PC-3 (cell line): ENCODE measurements at regions not wholly inside any gene's neighbourhood (a gene's known extent, or its start where the extent isn't known, plus 50 kb on each side); places are given as distances from the start of the nearest gene placed in this dataset.

ENCODE experiments used
- ATAC-seq: fragments of 200-7000 bp; cut with Tn5 transposase; 2 replicates; pipeline ENCODE4 v1.9.1; 2020; ENCODE audit warnings: mild to moderate bottlenecking, moderate library complexity
- BruUV-seq: library from RNA; stranded (reverse); fragments of 400-500 nt; replicated peaks from 2 replicates; lab custom pipeline; 2021; lab: Mats Ljungman, UMichigan
- CTCF ChIA-PET: fragments of 300-600 bp; sonication (Branson Sonifier 250); formaldehyde crosslinking; loops from one replicate; lab custom pipeline; 2022; ENCODE audit warnings: antibody characterized with exemption; lab: Charles Lee
- POLR2A ChIA-PET: fragments of 300-600 bp; sonication (Branson Sonifier 250); formaldehyde crosslinking; loops from one replicate; lab custom pipeline; 2022; ENCODE audit warnings: antibody characterized with exemption; ENCODE audit not compliant: unreplicated experiment; lab: Charles Lee
- DNase-seq: peaks from one replicate; pipeline ENCODE4 v3.0.0-alpha.2; 2015
- H2AFZ ChIP-seq: fragments of 300-600 bp; sonication (generic); 2 replicates; pipeline ENCODE4 v1.6.0; 2016; ENCODE audit warnings: antibody characterized with exemption, low read length
- H3F3A ChIP-seq: fragments of 300-600 bp; sonication (generic); one replicate; pipeline ENCODE4 v1.6.0; 2017; ENCODE audit warnings: antibody characterized with exemption, low read length, control low read depth, mild to moderate bottlenecking; ENCODE audit not compliant: unreplicated experiment
- H3K27ac ChIP-seq: fragments of 300-600 bp; sonication (generic); 2 replicates; pipeline ENCODE4 v1.5.1; 2016; ENCODE audit warnings: mild to moderate bottlenecking, low read length
- H3K27me3 ChIP-seq: fragments of 300-600 bp; sonication (generic); 2 replicates; pipeline ENCODE4 v1.6.1; 2016; ENCODE audit warnings: low read length, mixed read lengths
- H3K36me3 ChIP-seq: fragments of 300-600 bp; sonication (generic); 2 replicates; pipeline ENCODE4 v1.6.1; 2016; ENCODE audit warnings: low read depth, mixed run types, low read length, mixed read lengths
- H3K4me1 ChIP-seq: fragments of 300-600 bp; sonication (generic); 2 replicates; pipeline ENCODE4 v1.5.1; 2016; ENCODE audit warnings: low read length; ENCODE audit not compliant: insufficient read depth
- H3K4me2 ChIP-seq: fragments of 300-600 bp; sonication (generic); 2 replicates; pipeline ENCODE4 v1.6.0; 2016; ENCODE audit warnings: low read length
- H3K4me3 ChIP-seq: fragments of 300-600 bp; sonication (generic); 2 replicates; pipeline ENCODE4 v1.5.1; 2016; ENCODE audit warnings: mild to moderate bottlenecking, low read length, mixed read lengths
- H3K79me2 ChIP-seq: fragments of 300-600 bp; sonication (generic); 2 replicates; pipeline ENCODE4 v1.6.1; 2017; ENCODE audit warnings: low read length, mixed read lengths
- H3K9ac ChIP-seq: fragments of 300-600 bp; sonication (generic); 2 replicates; pipeline ENCODE4 v1.6.0; 2016; ENCODE audit warnings: mild to moderate bottlenecking, low read length
- H3K9me2 ChIP-seq: fragments of 300-600 bp; sonication (generic); replicated peaks from 2 replicates; pipeline ENCODE4 v1.6.1; 2016; ENCODE audit warnings: mixed run types, low read length, mixed read lengths
- H3K9me3 ChIP-seq: fragments of 300-600 bp; sonication (generic); 2 replicates; pipeline ENCODE4 v1.6.1; 2016; ENCODE audit warnings: low read length, mixed read lengths
- H4K20me1 ChIP-seq: fragments of 300-600 bp; sonication (generic); 2 replicates; pipeline ENCODE4 v1.6.1; 2016; ENCODE audit warnings: low read length, mixed read lengths
- EZH2 ChIP-seq: fragments of 300-600 bp; sonication (generic); IDR thresholded peaks from one replicate; pipeline ENCODE4 v1.6.1; 2017; ENCODE audit warnings: antibody characterized with exemption, mild to moderate bottlenecking, low read length; ENCODE audit not compliant: unreplicated experiment
- EZH2phosphoT487 ChIP-seq: fragments of 300-600 bp; sonication (generic); IDR thresholded peaks from 2 replicates; pipeline ENCODE4 v1.6.1; 2018; ENCODE audit warnings: mild to moderate bottlenecking, antibody characterized with exemption, low read length, borderline replicate concordance
- intact Hi-C: fragments of 100-400 bp; cut with micrococcal nuclease; formaldehyde crosslinking; loops from 2 replicates; pipeline ENCODE4 v1.9.0; 2023
- TF ChIP-seq, protein P1 (sequence below): fragments of 300-600 bp; sonication (generic); conservative IDR thresholded peaks from 2 replicates; pipeline ENCODE4 v1.5.1; 2017; ENCODE audit warnings: antibody characterized with exemption, low read depth, mild to moderate bottlenecking, low read length

DNA sequence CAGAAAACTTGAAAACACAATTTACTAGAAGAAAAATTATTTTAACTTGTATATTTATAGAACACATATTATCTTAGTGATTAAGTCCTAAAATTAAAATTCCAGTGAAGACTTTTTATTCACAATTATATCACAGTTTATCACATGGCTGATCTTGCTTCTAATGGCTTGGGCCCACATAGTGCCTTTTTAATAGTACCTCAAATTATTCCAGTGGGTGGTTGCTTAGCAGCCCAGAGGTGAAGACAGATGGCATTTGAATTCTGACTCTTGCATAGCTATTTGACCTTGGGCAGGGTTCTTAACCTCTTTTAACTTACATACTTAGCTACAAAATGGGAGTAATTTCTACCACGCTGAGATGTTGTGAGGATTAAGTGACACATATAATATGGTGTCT lies 214.7 kb upstream of the SGO1 start:
- no peak for ATAC-seq
- Histone ChIP-seq H3K36me3 (no peaks in the 10 kb centered on the region), H3K9me2 (no peaks in the 10 kb centered on the region), H3K27ac (no peak overlapping the region), H3K9me3 (0 out of 2 replicates have a peak, but pooled peaks cover 6% of the 10 kb centered on the region), H3K79me2 (no peaks in the 10 kb centered on the region), H4K20me1 (no peaks in the 10 kb centered on the region), H3K9ac (no peak overlapping the region), H3K4me1 (no peaks in the 10 kb centered on the region), H3K4me2 (no peak overlapping the region), H2AFZ (no peak overlapping the region), H3K4me3 (no peak overlapping the region), H3F3A (no peaks in the 10 kb centered on the region), H3K27me3 (no peaks in the 10 kb centered on the region)
- BruUV-seq = no TSS peak
- POLR2A ChIA-PET = no interaction called here
- CTCF ChIA-PET = no interaction called here
- DNase-seq = no peak
- intact Hi-C loops = no loop called here
- no peak for TF ChIP-seq EZH2
- TF ChIP-seq, protein P1, sequence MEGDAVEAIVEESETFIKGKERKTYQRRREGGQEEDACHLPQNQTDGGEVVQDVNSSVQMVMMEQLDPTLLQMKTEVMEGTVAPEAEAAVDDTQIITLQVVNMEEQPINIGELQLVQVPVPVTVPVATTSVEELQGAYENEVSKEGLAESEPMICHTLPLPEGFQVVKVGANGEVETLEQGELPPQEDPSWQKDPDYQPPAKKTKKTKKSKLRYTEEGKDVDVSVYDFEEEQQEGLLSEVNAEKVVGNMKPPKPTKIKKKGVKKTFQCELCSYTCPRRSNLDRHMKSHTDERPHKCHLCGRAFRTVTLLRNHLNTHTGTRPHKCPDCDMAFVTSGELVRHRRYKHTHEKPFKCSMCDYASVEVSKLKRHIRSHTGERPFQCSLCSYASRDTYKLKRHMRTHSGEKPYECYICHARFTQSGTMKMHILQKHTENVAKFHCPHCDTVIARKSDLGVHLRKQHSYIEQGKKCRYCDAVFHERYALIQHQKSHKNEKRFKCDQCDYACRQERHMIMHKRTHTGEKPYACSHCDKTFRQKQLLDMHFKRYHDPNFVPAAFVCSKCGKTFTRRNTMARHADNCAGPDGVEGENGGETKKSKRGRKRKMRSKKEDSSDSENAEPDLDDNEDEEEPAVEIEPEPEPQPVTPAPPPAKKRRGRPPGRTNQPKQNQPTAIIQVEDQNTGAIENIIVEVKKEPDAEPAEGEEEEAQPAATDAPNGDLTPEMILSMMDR = no peak
- TF ChIP-seq EZH2phosphoT487 = no peak

DNA sequence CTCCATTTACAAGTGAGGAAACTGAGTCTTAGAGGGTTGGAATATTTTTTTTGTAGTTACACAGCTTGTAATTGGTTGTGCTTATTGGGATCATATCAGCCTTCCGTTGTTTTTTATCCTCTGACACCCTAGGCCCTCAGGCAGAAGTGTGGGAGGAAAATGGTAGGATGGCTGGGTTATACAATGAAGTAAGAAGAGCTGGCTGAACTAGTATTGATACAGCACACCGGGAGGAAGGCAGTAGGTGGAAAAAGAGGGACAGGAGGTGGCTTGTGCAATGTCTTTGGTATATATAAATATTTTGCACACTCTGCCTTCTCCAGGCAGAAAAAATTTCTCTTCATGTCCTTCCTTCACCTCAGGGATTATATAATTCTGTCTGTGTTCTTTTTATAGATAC lies 214.3 kb upstream of the SGO1 start:
- Histone ChIP-seq H3K9me3 (0 out of 2 replicates have a peak, but pooled peaks cover 6% of the 10 kb centered on the region), H3K4me1 (no peaks in the 10 kb centered on the region), H4K20me1 (no peaks in the 10 kb centered on the region), H3K79me2 (no peaks in the 10 kb centered on the region), H2AFZ (no peak overlapping the region), H3K27me3 (no peaks in the 10 kb centered on the region), H3K9ac (no peak overlapping the region), H3K4me3 (no peak overlapping the region), H3K36me3 (no peaks in the 10 kb centered on the region), H3K4me2 (no peak overlapping the region), H3K9me2 (no peaks in the 10 kb centered on the region), H3F3A (no peaks in the 10 kb centered on the region), H3K27ac (no peak overlapping the region)
- intact Hi-C loops = no loop called here
- no TSS peak for BruUV-seq
- DNase-seq (no peak), ATAC-seq (no peak)
- TF ChIP-seq, protein P1 = no peak
- TF ChIP-seq EZH2phosphoT487 = no peak
- no peak for TF ChIP-seq EZH2
- POLR2A ChIA-PET = no interaction called here
- CTCF ChIA-PET = no interaction called here

DNA sequence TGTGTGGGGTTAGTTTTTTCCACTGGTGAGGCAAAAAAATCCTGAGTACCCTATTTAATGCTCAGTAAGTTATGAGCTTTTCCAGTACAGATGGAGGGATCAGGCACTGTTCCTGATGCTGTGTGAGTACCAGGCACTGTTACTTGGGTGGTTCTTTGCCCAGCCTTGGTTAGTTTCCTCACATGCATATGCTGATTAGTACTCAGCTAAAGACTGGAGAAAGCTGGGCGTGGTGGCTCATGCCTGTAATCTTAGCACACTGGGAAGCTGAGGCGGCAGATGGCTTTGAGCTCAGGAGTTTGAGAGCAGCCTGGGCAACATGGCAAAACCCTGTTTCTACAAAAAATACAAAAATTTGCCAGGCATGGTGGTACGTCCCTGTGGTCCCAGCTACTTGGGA lies 210.3 kb upstream of the SGO1 start:
- intact Hi-C loops = no loop called here
- no peak overlapping the region for H3K9ac ChIP-seq
- H3K4me1 ChIP-seq = no peaks in the 10 kb centered on the region
- ATAC-seq (no peak), DNase-seq (no peak)
- no peaks in the 10 kb centered on the region for H3K79me2 ChIP-seq
- no peaks in the 10 kb centered on the region for H3K27me3 ChIP-seq
- ChIA-PET CTCF (no interaction called here), POLR2A (no interaction called here)
- H3K4me2 ChIP-seq = no peak overlapping the region
- no peak overlapping the region for H3K27ac ChIP-seq
- H3K36me3 ChIP-seq = no peaks in the 10 kb centered on the region
- H3F3A ChIP-seq = no peaks in the 10 kb centered on the region
- no peaks in the 10 kb centered on the region for H3K9me3 ChIP-seq
- no peak overlapping the region for H2AFZ ChIP-seq
- BruUV-seq = no TSS peak
- no peak overlapping the region for H3K4me3 ChIP-seq
- H4K20me1 ChIP-seq = no peaks in the 10 kb centered on the region
- no peaks in the 10 kb centered on the region for H3K9me2 ChIP-seq
- TF ChIP-seq EZH2 (no peak), EZH2phosphoT487 (no peak)
- TF ChIP-seq, protein P1 = no peak
